Hepatocyte (in vitro differentiated cells): ENCODE measurements at regions not wholly inside any gene's neighbourhood (a gene's known extent, or its start where the extent isn't known, plus 50 kb on each side); places are given as distances from the start of the nearest gene placed in this dataset.

ENCODE experiments used
- DNase-seq: peaks from one replicate; pipeline ENCODE4 v3.0.0-alpha.2; 2016; ENCODE audit warnings: low spot score
- H2AFZ ChIP-seq: fragments of 200-600 bp; sonication (generic); 2 replicates; pipeline ENCODE4 v1.6.0; 2016; ENCODE audit warnings: antibody characterized with exemption, mild to moderate bottlenecking
- H3K27ac ChIP-seq: fragments of 200-600 bp; sonication (generic); 2 replicates; pipeline ENCODE4 v1.5.1; 2016; ENCODE audit warnings: mild to moderate bottlenecking
- H3K27me3 ChIP-seq: fragments of 200-600 bp; sonication (generic); 2 replicates; pipeline ENCODE4 v1.6.1; 2016
- H3K36me3 ChIP-seq: fragments of 200-600 bp; sonication (generic); replicated peaks from 2 replicates; pipeline ENCODE4 v1.5.1; 2016; ENCODE audit warnings: low read depth; ENCODE audit not compliant: insufficient read depth
- H3K4me1 ChIP-seq: fragments of 200-600 bp; sonication (generic); 2 replicates; pipeline ENCODE4 v1.5.1; 2016; ENCODE audit warnings: mild to moderate bottlenecking, moderate library complexity; ENCODE audit not compliant: insufficient read depth
- H3K4me2 ChIP-seq: fragments of 200-600 bp; sonication (generic); 2 replicates; pipeline ENCODE4 v1.6.0; 2016
- H3K4me3 ChIP-seq: fragments of 200-600 bp; sonication (generic); 2 replicates; pipeline ENCODE4 v1.5.1; 2016; ENCODE audit warnings: mild to moderate bottlenecking
- H3K79me2 ChIP-seq: fragments of 200-600 bp; sonication (generic); 2 replicates; pipeline ENCODE4 v1.6.0; 2017; ENCODE audit warnings: mild to moderate bottlenecking
- H3K9me2 ChIP-seq: fragments of 200-600 bp; sonication (generic); replicated peaks from 2 replicates; pipeline ENCODE4 v1.6.0; 2017; ENCODE audit warnings: mild to moderate bottlenecking; ENCODE audit not compliant: insufficient read depth
- H3K9me3 ChIP-seq: fragments of 200-600 bp; sonication (generic); 2 replicates; pipeline ENCODE4 v1.5.1; 2016; ENCODE audit warnings: low read depth, mild to moderate bottlenecking
- H4K20me1 ChIP-seq: fragments of 200-600 bp; sonication (generic); 2 replicates; pipeline ENCODE4 v1.6.0; 2016; ENCODE audit warnings: mild to moderate bottlenecking; ENCODE audit not compliant: insufficient read depth, poor library complexity, severe bottlenecking
- EZH2 ChIP-seq: fragments of 200-600 bp; sonication (generic); IDR thresholded peaks from 2 replicates; pipeline ENCODE4 v1.6.1; 2016; ENCODE audit warnings: antibody characterized with exemption, mild to moderate bottlenecking, borderline replicate concordance
- EZH2phosphoT487 ChIP-seq: fragments of 200-600 bp; sonication (generic); IDR thresholded peaks from one replicate; pipeline ENCODE4 v1.6.1; 2018; ENCODE audit warnings: antibody characterized with exemption, mild to moderate bottlenecking, low read depth, moderate library complexity; ENCODE audit not compliant: unreplicated experiment, severe bottlenecking
- WGBS: methylation state at CpG from one replicate; pipeline ENCODE4 v1.1.6; 2016; ENCODE audit warnings: low lambda C conversion rate; ENCODE audit errors: missing lambda C conversion rate; 5-methylcytosine and 5-hydroxymethylcytosine counted together
- TF ChIP-seq, protein P1 (sequence below): fragments of 200-600 bp; sonication (generic); IDR thresholded peaks from 2 replicates; pipeline ENCODE4 v1.5.1; 2016; ENCODE audit warnings: antibody characterized with exemption, mild to moderate bottlenecking; ENCODE audit not compliant: poor library complexity

DNA sequence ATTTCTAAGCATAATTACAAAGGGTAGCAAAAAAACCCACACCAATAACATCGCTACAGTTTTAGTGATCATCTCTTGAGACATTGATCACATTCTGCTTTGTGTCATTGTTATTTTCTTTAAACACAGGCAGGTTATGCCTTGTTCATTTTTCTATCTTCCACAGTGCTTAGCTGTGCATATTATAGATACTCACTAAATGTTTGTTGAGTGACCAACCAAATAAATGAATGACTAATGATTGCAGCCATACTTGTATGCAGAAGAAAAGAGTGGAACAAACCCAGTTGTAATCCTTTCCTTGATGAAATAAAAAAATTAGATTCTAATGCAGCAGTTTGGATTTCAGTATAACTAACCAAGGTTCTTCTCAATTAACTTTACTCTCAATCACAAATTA is 81.0 kb upstream of the RASSF8 start:
- Histone ChIP-seq H3K4me3 (no peak overlapping the region), H3K27ac (no peak overlapping the region), H3K9me2 (no peaks in the 10 kb centered on the region), H3K9me3 (no peaks in the 10 kb centered on the region), H3K4me1 (peaks cover 9% of the 10 kb centered on the region), H2AFZ (no peak overlapping the region), H3K36me3 (no peaks in the 10 kb centered on the region), H4K20me1 (no peaks in the 10 kb centered on the region), H3K27me3 (no peaks in the 10 kb centered on the region), H3K4me2 (no peak overlapping the region), H3K79me2 (no peaks in the 10 kb centered on the region)
- TF ChIP-seq EZH2 (no peak), EZH2phosphoT487 (no peak)
- TF ChIP-seq, protein P1, sequence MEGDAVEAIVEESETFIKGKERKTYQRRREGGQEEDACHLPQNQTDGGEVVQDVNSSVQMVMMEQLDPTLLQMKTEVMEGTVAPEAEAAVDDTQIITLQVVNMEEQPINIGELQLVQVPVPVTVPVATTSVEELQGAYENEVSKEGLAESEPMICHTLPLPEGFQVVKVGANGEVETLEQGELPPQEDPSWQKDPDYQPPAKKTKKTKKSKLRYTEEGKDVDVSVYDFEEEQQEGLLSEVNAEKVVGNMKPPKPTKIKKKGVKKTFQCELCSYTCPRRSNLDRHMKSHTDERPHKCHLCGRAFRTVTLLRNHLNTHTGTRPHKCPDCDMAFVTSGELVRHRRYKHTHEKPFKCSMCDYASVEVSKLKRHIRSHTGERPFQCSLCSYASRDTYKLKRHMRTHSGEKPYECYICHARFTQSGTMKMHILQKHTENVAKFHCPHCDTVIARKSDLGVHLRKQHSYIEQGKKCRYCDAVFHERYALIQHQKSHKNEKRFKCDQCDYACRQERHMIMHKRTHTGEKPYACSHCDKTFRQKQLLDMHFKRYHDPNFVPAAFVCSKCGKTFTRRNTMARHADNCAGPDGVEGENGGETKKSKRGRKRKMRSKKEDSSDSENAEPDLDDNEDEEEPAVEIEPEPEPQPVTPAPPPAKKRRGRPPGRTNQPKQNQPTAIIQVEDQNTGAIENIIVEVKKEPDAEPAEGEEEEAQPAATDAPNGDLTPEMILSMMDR = no peak
- no peak for DNase-seq
- WGBS = 100% methylated on average over 1 of the region's 1 CpG

DNA sequence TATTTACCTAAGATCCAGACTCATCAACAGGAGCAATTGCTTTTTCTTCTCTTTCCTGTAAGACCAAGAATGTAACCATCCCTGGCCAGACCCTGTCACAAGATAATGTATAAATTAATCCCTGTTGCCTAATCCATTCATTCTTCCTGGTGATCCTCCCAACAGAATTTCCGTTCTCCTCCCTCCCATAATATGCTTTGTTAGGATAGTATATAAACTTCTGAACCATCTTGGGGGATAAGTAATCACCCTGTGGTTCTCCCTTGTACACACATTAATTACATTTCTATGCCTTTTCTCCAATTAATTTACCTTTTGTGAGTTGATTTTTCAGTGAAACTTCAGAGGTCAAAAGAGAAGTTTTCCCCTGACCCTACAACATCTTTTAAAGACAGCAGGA is 76.2 kb upstream of the RASSF8 start:
- H3K79me2 ChIP-seq = no peaks in the 10 kb centered on the region
- no peaks in the 10 kb centered on the region for H3K4me1 ChIP-seq
- no peak for TF ChIP-seq EZH2phosphoT487
- TF ChIP-seq, protein P1 = no peak
- TF ChIP-seq EZH2 = no peak
- no peak overlapping the region for H3K4me3 ChIP-seq
- H3K36me3 ChIP-seq = no peaks in the 10 kb centered on the region
- no peaks in the 10 kb centered on the region for H3K9me2 ChIP-seq
- no peaks in the 10 kb centered on the region for H3K9me3 ChIP-seq
- no peak overlapping the region for H2AFZ ChIP-seq
- 94% methylated on average over 1 of the region's 1 CpG for WGBS
- no peaks in the 10 kb centered on the region for H4K20me1 ChIP-seq
- no peak overlapping the region for H3K27ac ChIP-seq
- no peaks in the 10 kb centered on the region for H3K27me3 ChIP-seq
- no peak overlapping the region for H3K4me2 ChIP-seq
- no peak for DNase-seq

DNA sequence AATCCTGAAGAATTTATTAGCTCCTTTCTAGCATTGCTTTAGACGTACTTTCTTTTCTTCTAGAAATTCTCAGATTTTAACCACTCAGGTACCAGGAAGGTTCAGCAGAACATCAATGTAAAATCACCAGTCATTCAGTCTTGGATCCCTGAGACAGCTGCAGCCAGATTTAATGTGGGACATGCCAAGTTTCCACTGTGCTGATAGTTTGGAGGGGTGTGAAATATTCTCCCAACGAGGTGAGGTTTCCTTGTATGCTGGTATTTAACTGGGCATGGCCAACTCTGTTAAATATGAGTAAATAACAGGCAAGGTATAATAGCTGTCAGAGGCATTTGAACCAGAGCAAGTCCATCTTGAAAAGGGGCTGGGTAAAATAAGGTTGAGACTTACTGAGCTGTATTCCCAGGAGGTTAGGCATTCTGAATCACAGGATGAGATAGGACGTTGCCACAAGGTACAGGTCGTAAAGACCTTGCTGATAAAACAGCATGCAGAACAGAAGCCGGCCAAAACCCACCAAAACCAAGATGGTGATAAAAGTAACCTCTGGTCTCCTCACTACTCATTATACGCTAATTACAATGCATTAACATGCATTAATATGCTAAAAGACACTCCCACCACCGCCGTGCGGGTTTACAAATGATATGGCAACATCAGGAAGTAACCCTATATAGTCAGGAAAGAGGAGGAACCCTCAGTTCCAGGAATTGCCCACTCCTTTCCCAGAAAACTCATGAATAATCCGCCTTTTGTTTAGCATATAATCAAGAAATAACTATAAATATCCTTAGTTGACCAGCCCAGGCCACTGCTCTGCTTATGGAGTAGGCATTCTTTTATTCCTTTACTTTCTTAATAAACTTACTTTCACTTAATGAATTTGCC is 75.2 kb upstream of the RASSF8 start:
- H3K36me3 ChIP-seq = no peaks in the 10 kb centered on the region
- H3K4me1 ChIP-seq = no peaks in the 10 kb centered on the region
- H4K20me1 ChIP-seq = no peaks in the 10 kb centered on the region
- H3K9me2 ChIP-seq = no peaks in the 10 kb centered on the region
- no peak for DNase-seq
- TF ChIP-seq EZH2 (no peak), EZH2phosphoT487 (no peak)
- TF ChIP-seq, protein P1 = no peak
- no peaks in the 10 kb centered on the region for H3K79me2 ChIP-seq
- no peak overlapping the region for H2AFZ ChIP-seq
- no peak overlapping the region for H3K27ac ChIP-seq
- H3K27me3 ChIP-seq = no peaks in the 10 kb centered on the region
- no peak overlapping the region for H3K4me3 ChIP-seq
- WGBS = 61% methylated on average over 10 of the region's 10 CpGs
- no peaks in the 10 kb centered on the region for H3K9me3 ChIP-seq
- no peak overlapping the region for H3K4me2 ChIP-seq
